HAP-1 (cell line): ENCODE measurements at regions not wholly inside any gene's neighbourhood (a gene's known extent, or its start where the extent isn't known, plus 50 kb on each side); places are given as distances from the start of the nearest gene placed in this dataset.

Experiments
- DNase-seq, 2 experiments: peaks; one replicate each; pipeline ENCODE4 v3.0.0-alpha.2; 2016 to 2020; ENCODE audit warnings: low spot score in 2 of 2
- H3K27me3 ChIP-seq: fragments of 250-450 bp; sonication (Bioruptor Pico); 2 replicates; pipeline ENCODE4 v1.5.1; 2020; ENCODE audit warnings: low read depth, mild to moderate bottlenecking, moderate library complexity
- H3K36me3 ChIP-seq: fragments of 250-450 bp; sonication (Bioruptor Pico); replicated peaks from 2 replicates; pipeline ENCODE4 v1.5.1; 2020; ENCODE audit warnings: mild to moderate bottlenecking
- H3K4me1 ChIP-seq: fragments of 250-450 bp; sonication (Bioruptor Pico); 2 replicates; pipeline ENCODE4 v1.5.1; 2020; ENCODE audit warnings: mild to moderate bottlenecking
- H3K4me3 ChIP-seq: fragments of 250-450 bp; sonication (Bioruptor Pico); 2 replicates; pipeline ENCODE4 v1.5.1; 2020; ENCODE audit warnings: mild to moderate bottlenecking, moderate library complexity
- H3K9me3 ChIP-seq: fragments of 250-450 bp; sonication (Bioruptor Pico); 2 replicates; pipeline ENCODE4 v1.5.1; 2020; ENCODE audit warnings: mild to moderate bottlenecking, moderate library complexity
- in situ Hi-C: fragments of 300-500 bp; cut with MboI; formaldehyde crosslinking; loops from 3 replicates; pipeline ENCODE4 v1.14.3; 2020; ENCODE audit warnings: low sequenced_read_pairs, inconsistent platforms, mixed read lengths

DNA sequence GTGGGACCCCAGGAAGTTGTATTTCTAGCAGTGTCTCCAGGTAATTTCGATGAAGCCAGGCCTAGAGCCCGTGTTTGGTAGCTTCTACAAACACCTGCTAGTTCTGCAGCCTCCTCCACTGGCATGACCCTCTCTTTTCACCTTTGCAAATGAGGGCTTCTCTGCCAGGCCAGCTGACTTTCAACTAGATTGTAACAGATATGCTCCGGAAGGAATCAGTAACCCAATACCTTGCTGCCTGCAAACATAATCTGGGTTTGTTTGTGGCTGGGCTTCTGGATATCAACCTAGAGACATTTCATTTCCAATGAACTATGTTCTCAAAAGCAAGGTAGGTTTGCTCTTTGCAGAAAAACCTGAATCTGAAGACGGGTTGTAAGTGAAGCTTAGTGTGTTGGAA, 354.8 kb downstream of the DMRT2 start:
- no peaks in the 10 kb centered on the region for H3K4me1 ChIP-seq
- H3K9me3 ChIP-seq: no peaks in the 10 kb centered on the region
- DNase-seq: no peak
- H3K4me3 ChIP-seq: no peak overlapping the region
- no peaks in the 10 kb centered on the region for H3K36me3 ChIP-seq
- H3K27me3 ChIP-seq: no peaks in the 10 kb centered on the region
- in situ Hi-C loops: no loop called here

DNA sequence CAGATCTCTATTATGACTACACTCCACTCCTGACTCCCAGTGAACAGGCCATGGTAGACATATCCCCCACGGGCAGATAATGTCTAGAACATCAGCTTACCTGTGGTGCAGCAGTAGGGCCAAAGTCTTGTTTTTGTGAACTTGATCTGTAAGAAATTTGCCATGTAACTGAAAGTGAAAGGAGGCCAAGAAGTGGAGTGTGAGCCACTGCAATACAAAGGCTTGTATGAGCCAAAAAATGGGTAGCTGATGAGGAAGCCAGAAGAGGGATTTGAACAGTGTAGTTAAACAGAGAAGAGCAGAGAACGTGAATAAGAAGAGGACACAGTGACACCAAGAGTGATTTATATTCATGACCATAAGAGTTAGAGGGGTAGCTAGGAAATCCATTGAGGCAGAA, 361.7 kb downstream of the DMRT2 start:
- no peak for DNase-seq
- no peaks in the 10 kb centered on the region for H3K36me3 ChIP-seq
- H3K27me3 ChIP-seq: no peaks in the 10 kb centered on the region
- in situ Hi-C loops: no loop called here
- no peak overlapping the region for H3K4me3 ChIP-seq
- no peaks in the 10 kb centered on the region for H3K4me1 ChIP-seq
- no peaks in the 10 kb centered on the region for H3K9me3 ChIP-seq

DNA sequence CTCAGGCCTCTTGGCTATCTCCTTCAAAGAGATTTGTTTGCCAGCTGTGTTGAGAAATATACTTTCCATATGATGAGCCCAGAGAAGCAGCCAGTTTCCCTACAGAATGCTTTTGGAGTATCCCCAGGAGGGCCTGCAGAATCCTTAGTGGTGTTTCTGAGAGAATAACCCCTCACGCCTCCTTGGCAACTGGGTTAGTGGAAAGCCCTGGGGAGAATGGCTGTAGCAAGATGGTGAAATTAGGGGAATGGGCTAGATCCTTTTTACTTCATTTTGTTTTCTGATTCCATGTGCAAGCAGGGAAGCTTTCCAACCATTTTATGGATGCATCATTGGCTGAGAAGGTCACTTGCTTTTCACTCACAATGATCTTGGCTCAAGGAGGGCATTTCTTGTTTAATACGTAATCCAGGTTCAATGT, 364.6 kb downstream of the DMRT2 start:
- Histone ChIP-seq H3K27me3 (no peaks in the 10 kb centered on the region), H3K36me3 (no peaks in the 10 kb centered on the region), H3K4me1 (no peaks in the 10 kb centered on the region), H3K9me3 (no peaks in the 10 kb centered on the region), H3K4me3 (no peak overlapping the region)
- no peak for DNase-seq
- in situ Hi-C loops: no loop called here

DNA sequence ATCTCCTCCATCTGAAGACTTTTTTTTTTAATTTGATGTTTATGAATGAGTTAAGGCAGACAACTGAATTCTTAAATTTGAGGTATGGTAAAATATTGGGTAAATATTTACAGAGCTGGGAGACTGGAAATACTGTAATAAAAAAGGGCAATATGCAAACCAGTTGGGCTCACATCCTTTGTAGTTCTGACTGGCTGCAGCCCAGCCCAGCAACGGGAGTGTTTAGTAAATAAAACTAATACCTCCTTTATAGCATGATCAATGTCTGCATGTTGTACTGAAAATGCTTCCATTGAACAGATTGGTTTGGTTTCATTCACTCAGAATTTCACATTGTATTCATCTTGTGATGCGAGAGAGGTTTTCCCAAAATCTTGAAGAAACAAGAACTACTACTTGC, 365.0 kb downstream of the DMRT2 start:
- Histone ChIP-seq H3K9me3 (no peaks in the 10 kb centered on the region), H3K27me3 (no peaks in the 10 kb centered on the region), H3K4me3 (no peak overlapping the region), H3K4me1 (no peaks in the 10 kb centered on the region), H3K36me3 (no peaks in the 10 kb centered on the region)
- in situ Hi-C loops: no loop called here
- DNase-seq: no peak

DNA sequence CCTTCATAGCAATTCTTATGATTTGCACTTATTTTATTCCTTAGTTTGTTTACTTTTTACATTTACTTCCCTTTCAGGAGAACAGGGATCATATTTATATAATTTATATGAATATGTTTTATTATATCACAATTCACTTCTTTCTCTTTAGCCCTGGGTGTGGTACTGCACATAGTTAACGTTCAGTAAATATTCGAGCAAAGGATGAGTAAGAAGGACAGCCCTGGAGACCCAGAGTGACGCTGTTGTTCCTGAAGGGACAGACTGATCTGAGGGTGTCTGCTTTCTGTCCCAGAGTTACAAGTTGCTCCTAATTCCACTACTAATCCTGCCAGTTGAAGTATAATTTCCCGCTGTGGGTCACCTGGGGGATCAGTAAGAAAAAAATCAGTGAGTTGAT, 366.1 kb downstream of the DMRT2 start:
- no peaks in the 10 kb centered on the region for H3K36me3 ChIP-seq
- in situ Hi-C loops: no loop called here
- no peaks in the 10 kb centered on the region for H3K9me3 ChIP-seq
- H3K27me3 ChIP-seq: no peaks in the 10 kb centered on the region
- H3K4me1 ChIP-seq: no peaks in the 10 kb centered on the region
- no peak overlapping the region for H3K4me3 ChIP-seq
- DNase-seq: no peak

DNA sequence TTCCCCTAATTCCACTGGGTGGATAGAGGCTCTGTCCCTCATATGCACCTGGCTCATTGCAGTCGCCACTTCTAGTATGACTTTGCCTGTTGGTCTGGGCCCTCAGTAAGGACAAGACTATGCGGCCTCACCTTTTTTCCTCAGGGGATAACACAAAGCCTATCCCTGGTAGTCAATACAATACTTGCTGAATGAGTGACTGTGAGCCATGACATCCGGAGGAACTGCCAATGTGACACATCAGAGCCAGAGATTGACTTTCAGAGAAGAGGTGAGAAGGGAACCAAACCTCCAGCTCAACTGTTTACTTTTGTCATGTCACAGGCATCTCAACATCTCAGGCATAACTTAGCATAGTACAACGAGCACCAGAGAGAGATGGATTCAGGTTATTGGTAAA, 371.3 kb downstream of the DMRT2 start:
- no peaks in the 10 kb centered on the region for H3K27me3 ChIP-seq
- H3K4me1 ChIP-seq: no peaks in the 10 kb centered on the region
- H3K4me3 ChIP-seq: no peak overlapping the region
- DNase-seq: no peak
- no peaks in the 10 kb centered on the region for H3K36me3 ChIP-seq
- in situ Hi-C loops: no loop called here
- no peaks in the 10 kb centered on the region for H3K9me3 ChIP-seq

DNA sequence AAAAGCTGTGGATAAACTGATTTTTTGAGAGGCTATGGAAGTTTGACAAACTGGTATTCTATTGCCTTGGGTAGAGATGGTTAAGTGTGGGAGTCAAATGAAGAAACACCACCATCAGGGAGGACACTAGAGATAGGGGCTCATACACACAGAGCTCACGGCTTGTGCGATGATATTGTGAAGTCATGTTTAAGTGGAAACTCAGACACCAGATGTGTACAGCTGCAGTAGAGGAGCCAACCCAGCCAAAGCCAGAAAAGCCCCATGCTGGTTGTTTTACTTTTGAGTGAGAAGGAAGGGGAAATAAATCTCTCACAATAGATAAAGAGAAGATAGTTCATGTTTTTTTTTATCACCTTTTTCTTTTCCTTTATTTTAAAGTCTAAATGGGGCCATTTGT, 377.7 kb downstream of the DMRT2 start:
- DNase-seq: no peak
- H3K4me1 ChIP-seq: no peaks in the 10 kb centered on the region
- no peaks in the 10 kb centered on the region for H3K27me3 ChIP-seq
- H3K9me3 ChIP-seq: no peaks in the 10 kb centered on the region
- H3K4me3 ChIP-seq: no peak overlapping the region
- no peaks in the 10 kb centered on the region for H3K36me3 ChIP-seq
- in situ Hi-C loops: no loop called here

DNA sequence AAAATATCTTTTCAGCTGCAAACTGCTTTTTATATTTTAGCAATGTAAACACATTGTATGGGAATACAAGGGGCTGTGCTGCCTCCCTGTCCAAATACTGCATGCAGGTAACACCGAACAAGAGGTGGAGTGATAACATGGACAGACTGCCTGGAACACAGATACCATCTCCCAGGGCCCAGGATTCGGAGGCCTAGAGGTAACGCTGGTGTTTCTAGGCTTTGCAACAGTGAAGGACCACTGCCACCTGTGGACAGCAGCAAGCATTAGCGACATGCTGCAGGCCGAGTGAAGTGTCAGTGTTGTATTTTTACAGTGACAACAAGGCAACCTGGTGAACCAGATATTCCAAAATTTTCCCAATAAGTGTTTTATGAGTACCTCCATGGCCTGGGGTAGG, 379.1 kb downstream of the DMRT2 start:
- no peak overlapping the region for H3K4me3 ChIP-seq
- no peaks in the 10 kb centered on the region for H3K27me3 ChIP-seq
- no peaks in the 10 kb centered on the region for H3K4me1 ChIP-seq
- DNase-seq: no peak
- no peaks in the 10 kb centered on the region for H3K36me3 ChIP-seq
- in situ Hi-C loops: no loop called here
- H3K9me3 ChIP-seq: no peaks in the 10 kb centered on the region

DNA sequence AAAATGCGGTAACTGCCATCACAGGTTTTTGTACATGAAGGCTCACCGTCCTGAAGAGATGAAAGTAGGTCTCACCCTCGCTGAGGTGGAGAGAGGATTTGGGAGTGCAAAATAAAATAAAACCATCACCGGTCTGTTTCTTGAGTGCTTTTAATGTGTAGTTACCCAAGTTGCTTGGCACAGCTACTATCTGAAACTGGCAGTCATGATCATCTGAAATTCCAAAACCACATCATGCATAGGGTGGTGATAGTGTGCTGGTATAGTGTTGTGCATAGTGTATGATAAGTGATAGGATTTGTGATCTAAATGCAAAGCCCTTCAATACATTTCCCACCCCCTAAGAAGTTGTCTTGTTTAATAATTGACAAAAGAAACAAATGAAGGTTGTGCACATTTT, 381.3 kb downstream of the DMRT2 start:
- no peak for DNase-seq
- H3K9me3 ChIP-seq: no peaks in the 10 kb centered on the region
- no peak overlapping the region for H3K4me3 ChIP-seq
- no peaks in the 10 kb centered on the region for H3K27me3 ChIP-seq
- in situ Hi-C loops: no loop called here
- no peaks in the 10 kb centered on the region for H3K4me1 ChIP-seq
- no peaks in the 10 kb centered on the region for H3K36me3 ChIP-seq

DNA sequence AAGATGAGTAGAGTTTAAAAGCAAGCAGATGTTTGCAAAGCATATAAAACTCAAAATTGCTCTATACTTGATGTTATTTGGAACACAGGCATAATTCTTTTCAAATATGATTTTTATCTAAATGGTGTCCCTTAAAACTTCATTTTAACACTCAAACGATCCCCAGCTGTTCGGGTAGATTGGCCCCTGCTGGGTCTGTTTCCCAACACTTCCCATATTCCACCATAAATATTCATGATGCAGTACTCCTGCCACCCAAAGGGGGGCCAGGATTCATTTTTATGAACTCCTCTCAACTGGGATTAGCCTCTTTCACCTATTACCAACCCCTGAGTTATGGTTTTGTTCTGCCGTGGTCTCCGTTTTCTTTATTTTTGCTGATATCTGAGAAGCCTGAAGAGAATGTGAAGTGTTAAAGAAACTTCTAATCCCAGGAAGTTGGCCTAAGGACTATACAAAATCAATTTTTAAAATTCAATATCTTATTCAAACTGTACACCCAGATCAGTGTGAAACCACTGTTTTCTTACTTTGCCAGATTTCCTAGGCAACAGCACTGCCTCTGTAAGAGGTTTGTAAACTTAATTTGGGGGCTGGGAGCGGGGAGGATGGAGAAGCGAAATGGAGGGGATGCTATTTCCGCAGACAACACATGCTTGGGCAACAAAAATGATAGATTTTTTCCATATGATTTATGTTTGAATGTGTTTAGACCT, 384.1 kb downstream of the DMRT2 start:
- in situ Hi-C loops: no loop called here
- DNase-seq: no peak
- Histone ChIP-seq H3K36me3 (no peaks in the 10 kb centered on the region), H3K4me3 (no peak overlapping the region), H3K27me3 (no peaks in the 10 kb centered on the region), H3K4me1 (no peaks in the 10 kb centered on the region), H3K9me3 (no peaks in the 10 kb centered on the region)

DNA sequence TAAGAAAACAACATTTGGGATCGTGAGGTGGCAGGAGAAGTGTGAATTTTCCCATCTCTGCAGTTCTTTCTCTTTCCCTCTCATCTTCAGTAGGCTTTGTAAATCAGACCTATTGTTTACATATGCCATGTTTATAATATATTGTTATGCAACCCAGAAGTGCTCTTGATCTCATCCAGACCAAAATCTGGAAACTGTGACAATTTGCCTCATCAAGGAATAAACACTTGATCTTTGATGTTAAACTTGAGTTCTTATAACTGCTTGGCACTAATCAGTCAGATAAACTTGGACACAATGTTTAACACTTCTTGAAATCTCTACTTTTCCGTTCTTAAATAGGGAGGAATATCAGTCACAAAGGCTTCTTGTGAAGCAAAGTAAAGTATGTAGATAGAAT, 384.7 kb downstream of the DMRT2 start:
- no peak overlapping the region for H3K4me3 ChIP-seq
- no peaks in the 10 kb centered on the region for H3K4me1 ChIP-seq
- in situ Hi-C loops: no loop called here
- no peaks in the 10 kb centered on the region for H3K27me3 ChIP-seq
- H3K36me3 ChIP-seq: no peaks in the 10 kb centered on the region
- no peaks in the 10 kb centered on the region for H3K9me3 ChIP-seq
- no peak for DNase-seq

DNA sequence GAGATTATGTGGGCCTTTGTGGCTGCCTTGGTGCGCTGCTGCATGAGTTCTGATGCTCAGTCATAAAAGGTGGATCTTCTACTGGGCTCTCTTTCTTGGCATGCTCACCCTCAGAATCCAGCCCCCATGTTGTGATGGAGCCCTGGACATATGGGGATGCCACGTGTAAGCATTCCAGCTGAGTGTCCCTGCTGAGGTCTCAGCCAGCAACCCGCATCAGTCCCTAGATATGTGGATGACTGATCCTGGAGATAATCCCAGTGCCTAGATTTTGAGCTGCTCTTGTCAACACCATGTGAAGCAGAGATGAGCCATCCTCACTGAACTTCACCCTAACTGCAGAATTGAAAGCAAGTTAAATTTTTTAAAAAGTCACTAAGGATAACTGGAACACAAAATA, 390.1 kb downstream of the DMRT2 start:
- in situ Hi-C loops: no loop called here
- Histone ChIP-seq H3K4me1 (no peaks in the 10 kb centered on the region), H3K36me3 (no peaks in the 10 kb centered on the region), H3K27me3 (no peaks in the 10 kb centered on the region), H3K9me3 (no peaks in the 10 kb centered on the region), H3K4me3 (no peak overlapping the region)
- no peak for DNase-seq

DNA sequence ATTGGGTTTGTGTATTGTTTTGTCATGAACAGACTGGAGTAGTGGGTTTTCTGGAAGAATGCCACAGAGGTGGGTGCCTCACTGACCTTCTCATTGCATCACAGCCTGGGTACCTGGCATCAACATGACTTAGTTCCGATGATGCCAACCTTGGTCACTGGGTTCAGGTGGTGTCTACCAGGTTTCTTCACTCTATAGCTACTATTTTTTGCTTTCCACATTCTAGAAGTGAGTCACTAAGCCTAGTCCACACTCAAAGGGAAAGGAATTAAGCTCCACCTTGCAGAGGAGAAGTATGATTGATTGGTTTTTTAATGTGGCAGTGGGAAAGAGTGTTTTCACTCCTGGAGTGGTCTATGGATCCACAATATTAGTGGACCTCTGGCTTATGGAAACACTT, 391.9 kb downstream of the DMRT2 start:
- Histone ChIP-seq H3K4me1 (no peaks in the 10 kb centered on the region), H3K4me3 (no peak overlapping the region), H3K9me3 (no peaks in the 10 kb centered on the region), H3K27me3 (no peaks in the 10 kb centered on the region), H3K36me3 (no peaks in the 10 kb centered on the region)
- in situ Hi-C loops: no loop called here
- no peak for DNase-seq

DNA sequence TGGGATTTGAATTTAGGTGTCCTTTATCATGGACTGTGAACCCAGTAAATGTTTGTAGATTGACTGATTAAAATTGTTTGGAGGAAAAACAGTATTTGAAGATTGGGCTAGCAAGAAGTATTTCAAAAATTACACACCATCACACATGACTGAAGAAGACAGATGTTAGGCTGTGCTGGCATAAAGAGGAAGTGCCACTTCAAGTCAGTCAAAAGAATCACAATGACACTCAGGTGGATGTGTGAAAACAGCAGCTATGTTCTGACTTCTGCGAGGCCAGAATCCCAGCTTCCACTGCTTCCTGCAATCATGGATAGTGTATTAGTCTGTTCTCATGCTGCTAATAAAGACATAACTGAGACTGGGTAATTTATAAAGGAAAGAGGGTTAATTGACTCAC, 393.3 kb downstream of the DMRT2 start:
- in situ Hi-C loops: no loop called here
- no peaks in the 10 kb centered on the region for H3K27me3 ChIP-seq
- H3K9me3 ChIP-seq: no peaks in the 10 kb centered on the region
- H3K4me3 ChIP-seq: no peak overlapping the region
- H3K4me1 ChIP-seq: no peaks in the 10 kb centered on the region
- no peak for DNase-seq
- H3K36me3 ChIP-seq: no peaks in the 10 kb centered on the region

DNA sequence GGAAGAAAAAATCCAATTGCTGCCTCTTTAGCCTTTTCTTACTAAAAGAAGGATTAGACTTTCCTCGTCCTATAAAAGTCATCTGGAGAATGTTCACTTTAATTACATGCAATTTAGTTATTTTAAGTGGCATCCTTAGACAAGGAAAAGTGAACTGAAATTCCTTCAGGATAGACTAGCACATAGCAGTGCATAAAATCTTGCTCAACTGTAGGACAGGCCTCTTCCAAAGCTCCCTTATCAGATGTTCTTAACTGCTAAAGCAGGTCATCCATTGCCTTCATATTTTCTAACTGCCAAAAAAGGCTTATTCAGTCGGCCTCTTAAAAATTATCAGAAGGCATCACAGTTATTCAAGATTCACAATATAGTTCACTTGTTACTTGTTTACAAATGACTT, 396.5 kb downstream of the DMRT2 start:
- Histone ChIP-seq H3K9me3 (no peaks in the 10 kb centered on the region), H3K27me3 (no peaks in the 10 kb centered on the region), H3K4me3 (no peak overlapping the region), H3K36me3 (no peaks in the 10 kb centered on the region), H3K4me1 (no peaks in the 10 kb centered on the region)
- in situ Hi-C loops: no loop called here
- no peak for DNase-seq
